ENCODE measurements at regions not wholly inside any gene's neighbourhood (a gene's known extent, or its start where the extent isn't known, plus 50 kb on each side); places are given as distances from the start of the nearest gene placed in this dataset.
"Not testable (repeated sequence)": the region's sequence is repeated elsewhere in the genome, so short reads cannot be mapped to it uniquely, and the experiment has no call there.

- H3K27me3 ChIP-seq; H3K4me3 ChIP-seq; in situ Hi-C loops (cut with MboI; ENCODE audit: low sequenced_read_pairs in 4 of 4); H3K4me1 ChIP-seq; ATAC-seq; H3K9me3 ChIP-seq; intact Hi-C loops (cut with DNase I; ENCODE audit: low total_unique reads); H3K36me3 ChIP-seq; H3K27ac ChIP-seq; DNase-seq: not testable (repeated sequence)
These were observed 692.1 kb downstream of the KCNJ18 start for GRCh38 chr17:22384461-22384800.

DNA sequence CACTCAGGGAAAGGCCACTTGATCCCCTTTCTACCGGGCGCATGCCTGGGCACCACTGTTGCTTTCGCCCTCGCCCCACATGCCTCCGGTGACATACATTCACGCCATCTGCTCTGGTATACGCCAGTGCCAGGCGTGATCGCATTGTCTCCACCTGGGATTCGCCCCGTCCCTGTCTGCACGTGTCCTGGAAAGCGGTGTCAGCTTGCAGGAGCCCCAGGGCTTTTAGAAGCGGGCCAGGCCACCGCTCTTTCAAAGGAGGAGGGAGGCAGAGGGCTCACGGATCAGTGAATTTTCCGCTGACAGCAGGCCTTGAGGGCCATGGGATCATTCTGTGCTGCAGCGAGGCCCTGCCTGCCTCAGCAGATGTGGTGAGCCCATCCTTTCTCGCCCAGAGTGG, 706.1 kb downstream of the KCNJ18 start:
- H3K27ac ChIP-seq; H3K4me3 ChIP-seq; DNase-seq; H3K27me3 ChIP-seq; ATAC-seq; intact Hi-C loops (cut with DNase I; ENCODE audit: low total_unique reads); H3K9me3 ChIP-seq; H3K36me3 ChIP-seq; H3K4me1 ChIP-seq; in situ Hi-C loops (cut with MboI; ENCODE audit: low sequenced_read_pairs in 4 of 4): not testable (repeated sequence)

DNA sequence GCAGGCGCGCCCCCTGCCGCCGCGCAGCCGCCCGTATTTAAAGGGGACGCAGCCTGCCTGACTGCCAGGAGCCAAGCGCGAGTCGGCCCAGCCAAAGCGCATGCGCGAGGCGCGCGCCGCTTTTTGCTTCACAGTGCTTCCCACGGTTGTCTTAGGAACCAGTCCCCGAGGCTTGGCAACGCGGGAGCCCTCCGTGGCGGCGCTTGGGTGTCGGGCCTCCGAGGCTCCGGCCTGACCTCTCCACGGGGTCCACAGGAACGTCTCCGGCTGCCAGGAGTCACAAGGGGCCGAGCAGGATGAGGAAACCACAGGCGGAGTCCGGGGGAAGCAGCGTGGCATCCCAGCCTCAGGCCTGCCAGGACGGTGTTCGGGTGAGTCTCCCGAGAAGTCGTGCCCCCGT, 706.7 kb downstream of the KCNJ18 start:
- DNase-seq; in situ Hi-C loops (cut with MboI; ENCODE audit: low sequenced_read_pairs in 4 of 4); intact Hi-C loops (cut with DNase I; ENCODE audit: low total_unique reads); H3K27ac ChIP-seq; H3K9me3 ChIP-seq; H3K27me3 ChIP-seq; H3K4me3 ChIP-seq; H3K36me3 ChIP-seq; H3K4me1 ChIP-seq; ATAC-seq: not testable (repeated sequence)

DNA sequence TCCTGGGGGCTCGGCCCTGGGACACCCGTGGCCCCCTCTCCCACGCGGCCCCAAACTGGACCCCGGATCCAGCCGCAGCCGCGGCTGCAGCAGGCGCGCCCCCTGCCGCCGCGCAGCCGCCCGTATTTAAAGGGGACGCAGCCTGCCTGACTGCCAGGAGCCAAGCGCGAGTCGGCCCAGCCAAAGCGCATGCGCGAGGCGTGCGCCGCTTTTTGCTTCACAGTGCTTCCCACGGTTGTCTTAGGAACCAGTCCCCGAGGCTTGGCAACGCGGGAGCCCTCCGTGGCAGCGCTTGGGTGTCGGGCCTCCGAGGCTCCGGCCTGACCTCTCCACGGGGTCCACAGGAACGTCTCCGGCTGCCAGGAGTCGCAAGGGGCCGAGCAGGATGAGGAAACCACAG, 712.8 kb downstream of the KCNJ18 start:
- H3K27ac ChIP-seq; H3K9me3 ChIP-seq; in situ Hi-C loops (cut with MboI; ENCODE audit: low sequenced_read_pairs in 4 of 4); intact Hi-C loops (cut with DNase I; ENCODE audit: low total_unique reads); H3K36me3 ChIP-seq; H3K4me1 ChIP-seq; ATAC-seq; H3K4me3 ChIP-seq; H3K27me3 ChIP-seq; DNase-seq: not testable (repeated sequence)

- in situ Hi-C loops (cut with MboI; ENCODE audit: low sequenced_read_pairs in 4 of 4): no loop called here
- H3K4me3 ChIP-seq: no peak overlapping the region
- no peaks in the 10 kb centered on the region for H3K27me3 ChIP-seq
- no peaks in the 10 kb centered on the region for H3K9me3 ChIP-seq
- no peak for DNase-seq
- intact Hi-C loops (cut with DNase I; ENCODE audit: low total_unique reads): no loop called here
- H3K4me1 ChIP-seq: no peaks in the 10 kb centered on the region
- no peak overlapping the region for H3K27ac ChIP-seq
- no peak for ATAC-seq
- TF ChIP-seq POLR2A (IDR thresholded peaks at IDR 0.05) (no peak), CTCF (IDR thresholded peaks at IDR 0.05 in 4 of 5, conservative IDR thresholded peaks at IDR 0.05 in 1 of 5) (no peak)
- H3K36me3 ChIP-seq: no peaks in the 10 kb centered on the region
These were observed 716.9 kb downstream of the KCNJ18 start for GRCh38 chr17:22409160-22409751.

DNA sequence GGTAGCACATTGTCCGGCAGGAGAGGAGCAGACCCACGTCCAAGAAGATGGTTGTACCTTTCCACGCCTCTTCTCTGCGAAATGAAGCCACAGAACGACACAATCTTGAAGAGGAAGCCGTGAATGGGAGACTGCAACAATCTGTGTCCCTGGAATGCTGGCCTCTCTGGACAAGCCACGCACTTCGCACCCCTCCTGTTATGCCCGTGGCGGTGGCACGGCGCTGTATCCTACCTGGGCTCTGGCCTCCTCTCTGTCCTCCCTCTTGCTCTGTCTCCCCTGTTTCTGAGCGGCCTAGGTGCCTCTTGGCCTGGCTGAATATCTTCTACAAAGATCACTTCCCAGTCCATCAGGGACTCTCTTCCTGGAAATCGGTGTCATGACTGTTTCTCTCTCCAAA, 717.8 kb downstream of the KCNJ18 start:
- TF ChIP-seq POLR2A (IDR thresholded peaks at IDR 0.05) (no peak), CTCF (IDR thresholded peaks at IDR 0.05 in 4 of 5, conservative IDR thresholded peaks at IDR 0.05 in 1 of 5) (no peak)
- Histone ChIP-seq H3K9me3 (no peaks in the 10 kb centered on the region), H3K36me3 (no peaks in the 10 kb centered on the region), H3K4me3 (no peak overlapping the region), H3K27me3 (no peaks in the 10 kb centered on the region), H3K27ac (no peak overlapping the region), H3K4me1 (no peaks in the 10 kb centered on the region)
- DNase-seq: no peak
- intact Hi-C loops (cut with DNase I; ENCODE audit: low total_unique reads): no loop called here
- no peak for ATAC-seq
- in situ Hi-C loops (cut with MboI; ENCODE audit: low sequenced_read_pairs in 4 of 4): no loop called here

GRCh38 chr17:22411185-22411784, 719.0 kb downstream of the KCNJ18 start:
- Histone ChIP-seq H3K27me3 (no peaks in the 10 kb centered on the region), H3K36me3 (no peaks in the 10 kb centered on the region), H3K27ac (no peak overlapping the region), H3K9me3 (no peaks in the 10 kb centered on the region), H3K4me1 (no peaks in the 10 kb centered on the region), H3K4me3 (no peak overlapping the region)
- no peak for DNase-seq
- ATAC-seq: no peak
- intact Hi-C loops (cut with DNase I; ENCODE audit: low total_unique reads): no loop called here
- TF ChIP-seq CTCF (IDR thresholded peaks at IDR 0.05 in 4 of 5, conservative IDR thresholded peaks at IDR 0.05 in 1 of 5): no peak
- in situ Hi-C loops (cut with MboI; ENCODE audit: low sequenced_read_pairs in 4 of 4): no loop called here
